ENCODE measurements at regions not wholly inside any gene's neighbourhood (a gene's known extent, or its start where the extent isn't known, plus 50 kb on each side); places are given as distances from the start of the nearest gene placed in this dataset.

DNA sequence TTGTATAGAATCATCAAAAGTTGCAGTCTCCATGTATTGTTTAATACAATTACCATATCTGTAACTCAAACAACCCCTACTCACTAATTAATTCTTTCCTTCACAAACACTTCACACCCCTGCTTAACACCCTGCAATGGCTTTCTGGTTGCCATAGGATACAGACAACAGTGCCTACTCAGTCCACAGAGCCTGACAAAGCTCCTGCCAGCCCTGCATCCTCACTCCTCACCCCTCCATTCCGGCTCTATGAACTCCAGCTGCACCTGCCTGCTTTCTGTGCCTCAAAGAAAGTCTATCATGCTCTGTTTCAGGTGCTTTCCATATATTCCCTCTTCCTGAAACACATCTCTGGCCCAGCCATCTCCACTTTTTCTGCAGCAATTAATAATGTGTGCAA, 253.4 kb downstream of the HACE1 start:
- TF ChIP-seq, protein P1, sequence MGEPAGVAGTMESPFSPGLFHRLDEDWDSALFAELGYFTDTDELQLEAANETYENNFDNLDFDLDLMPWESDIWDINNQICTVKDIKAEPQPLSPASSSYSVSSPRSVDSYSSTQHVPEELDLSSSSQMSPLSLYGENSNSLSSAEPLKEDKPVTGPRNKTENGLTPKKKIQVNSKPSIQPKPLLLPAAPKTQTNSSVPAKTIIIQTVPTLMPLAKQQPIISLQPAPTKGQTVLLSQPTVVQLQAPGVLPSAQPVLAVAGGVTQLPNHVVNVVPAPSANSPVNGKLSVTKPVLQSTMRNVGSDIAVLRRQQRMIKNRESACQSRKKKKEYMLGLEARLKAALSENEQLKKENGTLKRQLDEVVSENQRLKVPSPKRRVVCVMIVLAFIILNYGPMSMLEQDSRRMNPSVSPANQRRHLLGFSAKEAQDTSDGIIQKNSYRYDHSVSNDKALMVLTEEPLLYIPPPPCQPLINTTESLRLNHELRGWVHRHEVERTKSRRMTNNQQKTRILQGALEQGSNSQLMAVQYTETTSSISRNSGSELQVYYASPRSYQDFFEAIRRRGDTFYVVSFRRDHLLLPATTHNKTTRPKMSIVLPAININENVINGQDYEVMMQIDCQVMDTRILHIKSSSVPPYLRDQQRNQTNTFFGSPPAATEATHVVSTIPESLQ (CRISPR knock-in tag; IDR thresholded peaks at IDR 0.05): no peak
- TF ChIP-seq CTCF (IDR thresholded peaks at IDR 0.05) (no peak), JUN (CRISPR knock-in tag; IDR thresholded peaks at IDR 0.05) (no peak), AFF4 (CRISPR knock-in tag; IDR thresholded peaks at IDR 0.05; ENCODE audit: borderline replicate concordance) (no peak), TP53 (CRISPR knock-in tag; IDR thresholded peaks at IDR 0.05) (no peak), NR3C1 (CRISPR knock-in tag; conservative IDR thresholded peaks at IDR 0.05; ENCODE audit: low read depth) (no peak), SP1 (CRISPR knock-in tag; conservative IDR thresholded peaks at IDR 0.05) (no peak), HMGA2 (CRISPR knock-in tag; IDR thresholded peaks at IDR 0.05) (no peak)
- TF ChIP-seq, protein P2, sequence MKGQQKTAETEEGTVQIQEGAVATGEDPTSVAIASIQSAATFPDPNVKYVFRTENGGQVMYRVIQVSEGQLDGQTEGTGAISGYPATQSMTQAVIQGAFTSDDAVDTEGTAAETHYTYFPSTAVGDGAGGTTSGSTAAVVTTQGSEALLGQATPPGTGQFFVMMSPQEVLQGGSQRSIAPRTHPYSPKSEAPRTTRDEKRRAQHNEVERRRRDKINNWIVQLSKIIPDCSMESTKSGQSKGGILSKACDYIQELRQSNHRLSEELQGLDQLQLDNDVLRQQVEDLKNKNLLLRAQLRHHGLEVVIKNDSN (CRISPR knock-in tag; IDR thresholded peaks at IDR 0.05): no peak

All from WTC11 (cell line).